ENCODE measurements at regions not wholly inside any gene's neighbourhood (a gene's known extent, or its start where the extent isn't known, plus 50 kb on each side); places are given as distances from the start of the nearest gene placed in this dataset.

DNA sequence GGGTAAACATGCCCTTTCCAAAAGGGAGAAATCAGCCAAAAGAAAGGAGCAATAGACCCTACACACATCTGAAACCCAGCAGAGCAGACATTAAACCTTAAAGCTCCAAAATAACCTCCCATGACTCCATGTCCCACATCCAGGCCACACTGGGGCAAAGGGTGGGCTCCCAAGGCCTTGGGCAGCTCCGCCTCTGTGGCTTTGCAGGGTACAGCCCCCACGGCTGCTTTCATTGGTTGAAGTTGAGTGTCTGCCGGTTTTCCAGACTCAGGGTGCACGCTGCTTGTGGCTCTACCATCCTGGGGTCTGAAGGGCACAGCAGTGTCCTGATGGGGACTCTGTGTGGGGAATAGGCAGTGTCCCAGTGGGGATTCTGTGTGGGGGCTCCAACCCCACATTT is 146.5 kb downstream of the ZDHHC21 start:
- no peak overlapping the region for H4K5ac ChIP-seq (ENCODE audit: insufficient read length, low read depth, low read length)
- no peak overlapping the region for H4K8ac ChIP-seq (replicated peaks; ENCODE audit: insufficient read length, low read depth, low read length)
- no CpG with 5 or more reads among the region's 4 CpGs for WGBS (ENCODE audit: extremely low coverage, insufficient read length, low lambda C conversion rate)
- H2AFZ ChIP-seq (ENCODE audit: low read length): no peak overlapping the region
- no peak overlapping the region for H2AK5ac ChIP-seq (ENCODE audit: insufficient read length, low read length)
- no peak overlapping the region for H2BK20ac ChIP-seq (ENCODE audit: low read depth, low read length, poor library complexity, severe bottlenecking)
- DNase-seq: no peak
- no peak overlapping the region for H3K23ac ChIP-seq (ENCODE audit: insufficient read length, low read depth, low read length)
- H3K9me3 ChIP-seq (ENCODE audit: control insufficient read depth, low read depth, low read length): no peaks in the 10 kb centered on the region
- H3K4me2 ChIP-seq (ENCODE audit: insufficient read depth, insufficient read length, low read length): no peak overlapping the region
- H3K79me2 ChIP-seq (ENCODE audit: insufficient read depth, low read length): no peaks in the 10 kb centered on the region
- H3T11ph ChIP-seq (ENCODE audit: low read length): no peak overlapping the region
- TF ChIP-seq CTCF (conservative IDR thresholded peaks at IDR 0.05): no peak
- no peaks in the 10 kb centered on the region for H4K20me1 ChIP-seq (ENCODE audit: control insufficient read depth, insufficient read depth, insufficient read length)
- no peak overlapping the region for H3K9ac ChIP-seq (ENCODE audit: extremely low read depth, insufficient read length, low read length)
- H3K27me3 ChIP-seq (ENCODE audit: insufficient read depth, low read length): no peaks in the 10 kb centered on the region
- peak overlapping the region; percentile 45 to 100 (median 90) for H3K27ac Mint-ChIP-seq
- H2BK5ac ChIP-seq (ENCODE audit: insufficient read length, low read length): no peak overlapping the region
- H3K4ac ChIP-seq (ENCODE audit: low read depth, low read length): no peak overlapping the region
- H2BK12ac ChIP-seq (ENCODE audit: insufficient read length, low read depth, low read length): no peak overlapping the region
- H2BK15ac ChIP-seq (ENCODE audit: low read depth, low read length): no peak overlapping the region
- peaks cover 16% of the 10 kb centered on the region; the same call in 1 of the 2 replicates for H3K4me1 ChIP-seq (ENCODE audit: insufficient read depth, low read length)
- H3K36me3 Mint-ChIP-seq (ENCODE audit: insufficient read depth in 1 of 3, low read depth in 3 of 3): peaks cover 5 to 16% (median 13%) of the 10 kb centered on the region in 3 experiments; a peak in 5 of 7 replicates
- no peaks in the 10 kb centered on the region for H3K79me1 ChIP-seq (ENCODE audit: insufficient read depth, low read depth, low read length, poor library complexity, severe bottlenecking)
- H3K27me3 Mint-ChIP-seq (ENCODE audit: low read depth): no peaks in the 10 kb centered on the region
- H3K18ac ChIP-seq (ENCODE audit: insufficient read length, low read depth, low read length): no peak overlapping the region
- H3K23me2 ChIP-seq (ENCODE audit: insufficient read length, low read depth, low read length, poor library complexity, severe bottlenecking): no peaks in the 10 kb centered on the region
- peak overlapping the region; percentile 42 for H3K27ac ChIP-seq (ENCODE audit: insufficient read length, low read depth, low read length)
- H3K14ac ChIP-seq (ENCODE audit: insufficient read depth, low read length): peak overlapping the region; percentile 39; the same call in 1 of the 2 replicates
- H3K9me3 Mint-ChIP-seq: peaks cover 6 to 7% of the 10 kb centered on the region in 2 experiments
- H2BK120ac ChIP-seq (ENCODE audit: low read depth, low read length, poor library complexity, severe bottlenecking): no peak overlapping the region
- no peak overlapping the region for H3K56ac ChIP-seq (ENCODE audit: insufficient read length, low read depth, low read length)
- no peak overlapping the region; a peak in 1 of 5 replicates for H3K4me3 Mint-ChIP-seq
- H3K4me1 Mint-ChIP-seq: peaks cover 55 to 58% of the 10 kb centered on the region in 2 experiments
- no peak overlapping the region for H4K91ac ChIP-seq (ENCODE audit: insufficient read length, low read depth, low read length)
